ENCODE measurements at regions not wholly inside any gene's neighbourhood (a gene's known extent, or its start where the extent isn't known, plus 50 kb on each side); places are given as distances from the start of the nearest gene placed in this dataset.

DNA sequence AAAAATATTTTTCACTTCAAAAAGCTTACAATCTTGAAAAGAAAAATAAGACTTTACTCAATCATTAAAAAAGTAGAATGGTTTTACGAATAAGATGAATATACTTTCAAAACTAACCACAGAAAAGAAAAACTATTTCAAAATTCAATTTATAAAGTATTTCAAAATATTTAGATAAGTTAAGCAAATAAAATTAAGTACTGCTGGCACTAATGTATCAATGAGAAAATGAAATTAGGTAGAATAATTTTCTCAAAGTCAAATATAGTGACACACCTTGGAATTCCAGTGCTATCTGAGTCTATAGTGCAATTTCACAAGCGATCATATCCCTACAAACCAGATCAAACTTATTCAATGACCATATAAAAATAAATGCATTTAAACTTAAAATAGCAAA, 109.8 kb upstream of the SEMA3A start (continued):
- TF ChIP-seq EZH2 (IDR thresholded peaks at IDR 0.05; ENCODE audit: borderline replicate concordance, control insufficient read depth, low read depth, low read length) = no peak
- no peak for TF ChIP-seq CREB1 (IDR thresholded peaks at IDR 0.05; ENCODE audit: low read depth)

DNA sequence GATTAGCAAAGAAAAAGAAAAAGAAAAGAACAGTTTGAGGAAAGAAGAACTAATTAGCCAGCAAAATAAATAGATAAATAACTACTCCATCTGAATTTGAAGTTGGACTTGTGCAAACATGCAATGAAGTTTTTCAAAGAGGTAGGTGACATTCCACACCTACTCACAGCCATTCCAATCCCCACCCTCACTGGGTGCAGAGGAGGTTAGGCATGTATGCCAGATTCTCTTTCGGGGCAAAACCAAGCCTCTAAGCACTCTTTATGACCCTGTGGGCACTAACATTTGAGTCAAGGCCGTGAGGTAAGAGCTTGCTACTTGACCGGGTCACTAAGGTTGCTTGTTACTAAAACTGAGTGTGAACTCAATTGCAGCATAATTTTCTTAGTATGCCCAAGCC, 108.4 kb upstream of the SEMA3A start:
- 17% methylated on average over 3 of the region's 3 CpGs for WGBS (ENCODE audit: insufficient coverage, insufficient replicate concordance, low lambda C conversion rate, missing lambda C conversion rate)
- ChIA-PET CTCF (no interaction called here), SMC1A (ENCODE audit: uncharacterized antibody, unreplicated experiment) (interaction anchor here (0.5 kb wide), 1 partner anchor 147 kb away, joined by 3 read pairs; no protein-coding TSS in a partner anchor), POLR2A (no interaction called here), RAD21 (ENCODE audit: unreplicated experiment) (no interaction called here)
- TF ChIP-seq ZNF274 (IDR thresholded peaks at IDR 0.05; ENCODE audit: insufficient read depth, insufficient read length) (no peak), SREBF2 (IDR thresholded peaks at IDR 0.05; ENCODE audit: low read length) (no peak), NR2C2 (IDR thresholded peaks at IDR 0.05; ENCODE audit: borderline replicate concordance, control insufficient read depth, insufficient read length, low read depth) (no peak), TCF12 (IDR thresholded peaks at IDR 0.05; ENCODE audit: low read depth, low read length) (no peak), ZNF384 (IDR thresholded peaks at IDR 0.05; ENCODE audit: borderline replicate concordance, low read depth, low read length) (no peak), ZZZ3 (IDR thresholded peaks at IDR 0.05; ENCODE audit: control insufficient read depth, insufficient read length, low read depth) (no peak), TBL1XR1 (IDR thresholded peaks at IDR 0.05; ENCODE audit: low read depth, low read length) (no peak), BMI1 (IDR thresholded peaks at IDR 0.05; ENCODE audit: borderline replicate concordance) (no peak), BRCA1 (IDR thresholded peaks at IDR 0.05; ENCODE audit: low read depth, low read length) (no peak), ATF7 (IDR thresholded peaks at IDR 0.05; ENCODE audit: low read depth) (no peak), EED (IDR thresholded peaks at IDR 0.05; ENCODE audit: low read depth) (no peak), HDGF (IDR thresholded peaks at IDR 0.05) (no peak), SMARCA5 (IDR thresholded peaks at IDR 0.05) (no peak)
- TF ChIP-seq, protein P1, sequence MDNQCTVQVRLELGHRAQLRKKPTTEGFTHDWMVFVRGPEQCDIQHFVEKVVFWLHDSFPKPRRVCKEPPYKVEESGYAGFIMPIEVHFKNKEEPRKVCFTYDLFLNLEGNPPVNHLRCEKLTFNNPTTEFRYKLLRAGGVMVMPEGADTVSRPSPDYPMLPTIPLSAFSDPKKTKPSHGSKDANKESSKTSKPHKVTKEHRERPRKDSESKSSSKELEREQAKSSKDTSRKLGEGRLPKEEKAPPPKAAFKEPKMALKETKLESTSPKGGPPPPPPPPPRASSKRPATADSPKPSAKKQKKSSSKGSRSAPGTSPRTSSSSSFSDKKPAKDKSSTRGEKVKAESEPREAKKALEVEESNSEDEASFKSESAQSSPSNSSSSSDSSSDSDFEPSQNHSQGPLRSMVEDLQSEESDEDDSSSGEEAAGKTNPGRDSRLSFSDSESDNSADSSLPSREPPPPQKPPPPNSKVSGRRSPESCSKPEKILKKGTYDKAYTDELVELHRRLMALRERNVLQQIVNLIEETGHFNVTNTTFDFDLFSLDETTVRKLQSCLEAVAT (IDR thresholded peaks at IDR 0.05) = no peak
- TF ChIP-seq, protein P2, sequence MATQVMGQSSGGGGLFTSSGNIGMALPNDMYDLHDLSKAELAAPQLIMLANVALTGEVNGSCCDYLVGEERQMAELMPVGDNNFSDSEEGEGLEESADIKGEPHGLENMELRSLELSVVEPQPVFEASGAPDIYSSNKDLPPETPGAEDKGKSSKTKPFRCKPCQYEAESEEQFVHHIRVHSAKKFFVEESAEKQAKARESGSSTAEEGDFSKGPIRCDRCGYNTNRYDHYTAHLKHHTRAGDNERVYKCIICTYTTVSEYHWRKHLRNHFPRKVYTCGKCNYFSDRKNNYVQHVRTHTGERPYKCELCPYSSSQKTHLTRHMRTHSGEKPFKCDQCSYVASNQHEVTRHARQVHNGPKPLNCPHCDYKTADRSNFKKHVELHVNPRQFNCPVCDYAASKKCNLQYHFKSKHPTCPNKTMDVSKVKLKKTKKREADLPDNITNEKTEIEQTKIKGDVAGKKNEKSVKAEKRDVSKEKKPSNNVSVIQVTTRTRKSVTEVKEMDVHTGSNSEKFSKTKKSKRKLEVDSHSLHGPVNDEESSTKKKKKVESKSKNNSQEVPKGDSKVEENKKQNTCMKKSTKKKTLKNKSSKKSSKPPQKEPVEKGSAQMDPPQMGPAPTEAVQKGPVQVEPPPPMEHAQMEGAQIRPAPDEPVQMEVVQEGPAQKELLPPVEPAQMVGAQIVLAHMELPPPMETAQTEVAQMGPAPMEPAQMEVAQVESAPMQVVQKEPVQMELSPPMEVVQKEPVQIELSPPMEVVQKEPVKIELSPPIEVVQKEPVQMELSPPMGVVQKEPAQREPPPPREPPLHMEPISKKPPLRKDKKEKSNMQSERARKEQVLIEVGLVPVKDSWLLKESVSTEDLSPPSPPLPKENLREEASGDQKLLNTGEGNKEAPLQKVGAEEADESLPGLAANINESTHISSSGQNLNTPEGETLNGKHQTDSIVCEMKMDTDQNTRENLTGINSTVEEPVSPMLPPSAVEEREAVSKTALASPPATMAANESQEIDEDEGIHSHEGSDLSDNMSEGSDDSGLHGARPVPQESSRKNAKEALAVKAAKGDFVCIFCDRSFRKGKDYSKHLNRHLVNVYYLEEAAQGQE (IDR thresholded peaks at IDR 0.05; ENCODE audit: low read depth, low read length) = no peak
- TF ChIP-seq, protein P3, sequence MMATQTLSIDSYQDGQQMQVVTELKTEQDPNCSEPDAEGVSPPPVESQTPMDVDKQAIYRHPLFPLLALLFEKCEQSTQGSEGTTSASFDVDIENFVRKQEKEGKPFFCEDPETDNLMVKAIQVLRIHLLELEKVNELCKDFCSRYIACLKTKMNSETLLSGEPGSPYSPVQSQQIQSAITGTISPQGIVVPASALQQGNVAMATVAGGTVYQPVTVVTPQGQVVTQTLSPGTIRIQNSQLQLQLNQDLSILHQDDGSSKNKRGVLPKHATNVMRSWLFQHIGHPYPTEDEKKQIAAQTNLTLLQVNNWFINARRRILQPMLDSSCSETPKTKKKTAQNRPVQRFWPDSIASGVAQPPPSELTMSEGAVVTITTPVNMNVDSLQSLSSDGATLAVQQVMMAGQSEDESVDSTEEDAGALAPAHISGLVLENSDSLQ (IDR thresholded peaks at IDR 0.05) = no peak
- Histone ChIP-seq H3K27me3 (replicated peaks in 1 of 2; ENCODE audit: control insufficient read depth in 2 of 2, insufficient read depth in 2 of 2, low read length in 1 of 2) (no peaks in the 10 kb centered on the region), H3K4me1 (ENCODE audit: control insufficient read depth, insufficient read depth, low read length) (no peaks in the 10 kb centered on the region), H3K36me3 (ENCODE audit: control insufficient read depth in 2 of 2, insufficient read depth in 2 of 2, low read length in 1 of 2) (no peaks in the 10 kb centered on the region), H3K9me3 (replicated peaks; ENCODE audit: control insufficient read depth, insufficient read depth, low read length) (no peaks in the 10 kb centered on the region), H2AFZ (ENCODE audit: control insufficient read depth, low read depth, low read length) (no peak overlapping the region), H3K4me3 (no peak overlapping the region), H3K79me2 (ENCODE audit: control insufficient read depth, insufficient read depth, low read length) (no peaks in the 10 kb centered on the region), H4K20me1 (ENCODE audit: control insufficient read depth, insufficient read depth) (no peaks in the 10 kb centered on the region), H3K9ac (ENCODE audit: control insufficient read depth, insufficient read depth, low read length) (no peak overlapping the region), H3K4me2 (ENCODE audit: control insufficient read depth, insufficient read depth) (no peak overlapping the region), H3K27ac (ENCODE audit: control insufficient read depth, insufficient read depth) (no peak overlapping the region)
- ATAC-seq (no peak; the same call in 2 of the 3 replicates), DNase-seq (ENCODE audit: low read depth, low spot score) (no peak), FAIRE-seq (no peak)
- BruUV-seq (replicated peaks) = no TSS peak
- in situ Hi-C loops (cut with MboI) (no loop called here), intact Hi-C loops (cut with micrococcal nuclease; ENCODE audit: unreplicated experiment) (no loop called here)

Measured in GM12878 (cell line).